Liver (tissue), 8 donors: ENCODE measurements at regions not wholly inside any gene's neighbourhood (a gene's known extent, or its start where the extent isn't known, plus 50 kb on each side); places are given as distances from the start of the nearest gene placed in this dataset.

ENCODE experiments used
- DNase-seq: peaks from one replicate; pipeline ENCODE4 v3.0.0-alpha.2; 2017; ENCODE audit warnings: low spot score
- H3K27ac ChIP-seq, 2 donors: one replicate each; pipeline ENCODE4 v1.7.0; 2013; ENCODE audit warnings: inconsistent platforms in 2 of 2, low read length in 2 of 2, control low read depth in 1 of 2, low read depth in 1 of 2, mild to moderate bottlenecking in 1 of 2
- H3K27me3 ChIP-seq, 4 donors: one replicate each; pipeline versions ENCODE4 v1.6.1 to v1.7.0; 2013; ENCODE audit warnings: low read length in 3 of 4, inconsistent platforms in 1 of 4, mild to moderate bottlenecking in 1 of 4, moderate library complexity in 1 of 4; ENCODE audit not compliant: control insufficient read depth in 4 of 4, insufficient read depth in 4 of 4
- H3K36me3 ChIP-seq, 4 donors: one replicate each; pipeline versions ENCODE4 v1.6.1 to v1.7.0; 2013; ENCODE audit warnings: low read length in 3 of 4, mild to moderate bottlenecking in 3 of 4, low read depth in 1 of 4, moderate library complexity in 1 of 4; ENCODE audit not compliant: control insufficient read depth in 4 of 4, insufficient read depth in 3 of 4
- H3K4me1 ChIP-seq, 4 donors: one replicate each; pipeline versions ENCODE4 v1.6.1 to v1.7.0; 2013; ENCODE audit warnings: low read length in 3 of 4, mild to moderate bottlenecking in 3 of 4, moderate library complexity in 1 of 4; ENCODE audit not compliant: control insufficient read depth in 4 of 4, insufficient read depth in 4 of 4
- H3K4me3 ChIP-seq, 3 donors: one replicate each; pipeline versions ENCODE4 v1.6.1 to v1.7.0; 2013; ENCODE audit warnings: low read length in 3 of 3, control low read depth in 1 of 3, low read depth in 1 of 3, mild to moderate bottlenecking in 1 of 3
- H3K9ac ChIP-seq, 2 donors: one replicate each; pipeline ENCODE4 v1.7.0; 2013; ENCODE audit warnings: low read length in 2 of 2, mild to moderate bottlenecking in 2 of 2, moderate library complexity in 2 of 2, control low read depth in 1 of 2, low read depth in 1 of 2
- H3K9me3 ChIP-seq, 4 donors: one replicate each; pipeline versions ENCODE4 v1.6.1 to v1.7.0; 2013; ENCODE audit warnings: low read length in 3 of 4; ENCODE audit not compliant: control insufficient read depth in 4 of 4
- EGR1 ChIP-seq, 2 donors: IDR thresholded peaks; 2 replicates each; pipeline ENCODE4 v1.6.1; 2016 to 2018; ENCODE audit warnings: antibody characterized with exemption in 2 of 2, low read depth in 2 of 2
- FOXA1 ChIP-seq: IDR thresholded peaks from 2 replicates; pipeline ENCODE4 v1.6.1; 2016; ENCODE audit warnings: antibody characterized with exemption
- GABPA ChIP-seq, 2 donors: IDR thresholded peaks in 1 of 2; conservative IDR thresholded peaks in 1 of 2; 2 replicates each; pipeline ENCODE4 v1.6.1; 2016; ENCODE audit warnings: antibody characterized with exemption in 2 of 2, mild to moderate bottlenecking in 1 of 2, moderate library complexity in 1 of 2
- HNF4A ChIP-seq, 2 donors: conservative IDR thresholded peaks; 2 replicates each; pipeline ENCODE4 v1.6.1; 2016; ENCODE audit warnings: antibody characterized with exemption in 2 of 2, mild to moderate bottlenecking in 2 of 2
- HNF4G ChIP-seq: IDR thresholded peaks from 2 replicates; pipeline ENCODE4 v1.6.1; 2016; ENCODE audit warnings: antibody characterized with exemption
- JUND ChIP-seq, 2 donors: IDR thresholded peaks; 2 replicates each; pipeline ENCODE4 v1.6.1; 2016; ENCODE audit warnings: antibody characterized with exemption in 2 of 2
- NR2F2 ChIP-seq: IDR thresholded peaks from 2 replicates; pipeline ENCODE4 v1.6.1; 2016; ENCODE audit warnings: antibody characterized with exemption
- RAD21 ChIP-seq, 2 donors: IDR thresholded peaks; 2 replicates each; pipeline ENCODE4 v1.6.1; 2016; ENCODE audit warnings: antibody characterized with exemption in 2 of 2, mild to moderate bottlenecking in 2 of 2
- TAF1 ChIP-seq: conservative IDR thresholded peaks from 2 replicates; pipeline ENCODE4 v1.6.1; 2016; ENCODE audit warnings: antibody characterized with exemption, mild to moderate bottlenecking
- WGBS: extraction: QIAGEN DNeasy Blood & Tissue Kit; methylation state at CpG from one replicate; pipeline ENCODE4 v1.1.7; 2013; 5-methylcytosine and 5-hydroxymethylcytosine counted together
- TF ChIP-seq, protein P1 (sequence below): IDR thresholded peaks from 2 replicates; pipeline ENCODE4 v1.6.1; 2016; ENCODE audit warnings: antibody characterized with exemption
- TF ChIP-seq, protein P2 (sequence below): IDR thresholded peaks from 2 replicates; pipeline ENCODE4 v1.6.1; 2016; ENCODE audit warnings: antibody characterized with exemption, mild to moderate bottlenecking
- TF ChIP-seq, protein P3 (sequence below): fragments of 150-350 bp; IDR thresholded peaks from 2 replicates; pipeline ENCODE4 v1.5.1; 2017; ENCODE audit warnings: improper control_type of control experiment, low read depth, low read length; ENCODE audit not compliant: missing input control
- TF ChIP-seq, protein P4 (sequence below): IDR thresholded peaks from 2 replicates; pipeline ENCODE4 v1.6.1; 2016; ENCODE audit warnings: antibody characterized with exemption
- donor health status: healthy.
- donor health status: healthy.
- donor health status: healthy.
- donor health status: healthy.
- donor health status: healthy.

DNA sequence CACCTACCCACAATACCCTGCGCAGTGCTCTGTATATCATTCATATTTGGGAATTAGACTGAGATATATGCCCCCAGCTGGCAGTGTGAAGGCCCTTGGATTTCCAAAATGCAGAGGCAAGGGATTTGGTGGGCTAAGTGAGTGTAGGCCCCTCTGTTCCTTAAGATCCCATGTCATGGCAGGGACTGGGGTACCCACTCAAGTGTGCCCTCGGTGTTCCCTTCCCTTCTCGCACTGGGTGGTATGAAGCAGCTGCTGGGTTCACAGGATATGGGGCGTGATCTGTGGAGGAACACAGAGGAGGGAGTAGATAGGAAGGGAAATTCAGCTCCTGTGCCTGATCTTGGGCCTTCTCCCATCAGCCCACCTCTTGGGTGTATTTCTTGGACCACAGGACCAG is 63.1 kb upstream of the VASH1 start:
- Histone ChIP-seq H3K27me3 (no peaks in the 10 kb centered on the region), H3K9ac (no peak overlapping the region), H3K27ac (no peak overlapping the region), H3K9me3 (no peaks in the 10 kb centered on the region), H3K4me3 (no peak overlapping the region), H3K4me1 (peaks cover 0 to 4% (median under 1%) of the 10 kb centered on the region in 4 donors), H3K36me3 (no peaks in the 10 kb centered on the region)
- WGBS = 86% methylated on average over 4 of the region's 4 CpGs
- DNase-seq = no peak
- TF ChIP-seq JUND (IDR thresholded peaks at IDR 0.05) = no peak
- TF ChIP-seq TAF1 = no peak
- TF ChIP-seq, protein P1, sequence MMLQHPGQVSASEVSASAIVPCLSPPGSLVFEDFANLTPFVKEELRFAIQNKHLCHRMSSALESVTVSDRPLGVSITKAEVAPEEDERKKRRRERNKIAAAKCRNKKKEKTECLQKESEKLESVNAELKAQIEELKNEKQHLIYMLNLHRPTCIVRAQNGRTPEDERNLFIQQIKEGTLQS = no peak
- TF ChIP-seq, protein P2, sequence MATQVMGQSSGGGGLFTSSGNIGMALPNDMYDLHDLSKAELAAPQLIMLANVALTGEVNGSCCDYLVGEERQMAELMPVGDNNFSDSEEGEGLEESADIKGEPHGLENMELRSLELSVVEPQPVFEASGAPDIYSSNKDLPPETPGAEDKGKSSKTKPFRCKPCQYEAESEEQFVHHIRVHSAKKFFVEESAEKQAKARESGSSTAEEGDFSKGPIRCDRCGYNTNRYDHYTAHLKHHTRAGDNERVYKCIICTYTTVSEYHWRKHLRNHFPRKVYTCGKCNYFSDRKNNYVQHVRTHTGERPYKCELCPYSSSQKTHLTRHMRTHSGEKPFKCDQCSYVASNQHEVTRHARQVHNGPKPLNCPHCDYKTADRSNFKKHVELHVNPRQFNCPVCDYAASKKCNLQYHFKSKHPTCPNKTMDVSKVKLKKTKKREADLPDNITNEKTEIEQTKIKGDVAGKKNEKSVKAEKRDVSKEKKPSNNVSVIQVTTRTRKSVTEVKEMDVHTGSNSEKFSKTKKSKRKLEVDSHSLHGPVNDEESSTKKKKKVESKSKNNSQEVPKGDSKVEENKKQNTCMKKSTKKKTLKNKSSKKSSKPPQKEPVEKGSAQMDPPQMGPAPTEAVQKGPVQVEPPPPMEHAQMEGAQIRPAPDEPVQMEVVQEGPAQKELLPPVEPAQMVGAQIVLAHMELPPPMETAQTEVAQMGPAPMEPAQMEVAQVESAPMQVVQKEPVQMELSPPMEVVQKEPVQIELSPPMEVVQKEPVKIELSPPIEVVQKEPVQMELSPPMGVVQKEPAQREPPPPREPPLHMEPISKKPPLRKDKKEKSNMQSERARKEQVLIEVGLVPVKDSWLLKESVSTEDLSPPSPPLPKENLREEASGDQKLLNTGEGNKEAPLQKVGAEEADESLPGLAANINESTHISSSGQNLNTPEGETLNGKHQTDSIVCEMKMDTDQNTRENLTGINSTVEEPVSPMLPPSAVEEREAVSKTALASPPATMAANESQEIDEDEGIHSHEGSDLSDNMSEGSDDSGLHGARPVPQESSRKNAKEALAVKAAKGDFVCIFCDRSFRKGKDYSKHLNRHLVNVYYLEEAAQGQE = no peak
- no peak for TF ChIP-seq HNF4A (conservative IDR thresholded peaks at IDR 0.05)
- no peak for TF ChIP-seq NR2F2
- no peak for TF ChIP-seq HNF4G
- TF ChIP-seq GABPA (IDR thresholded peaks at IDR 0.05 in 1 of 2, conservative IDR thresholded peaks at IDR 0.05 in 1 of 2) = no peak
- no peak for TF ChIP-seq FOXA1

DNA sequence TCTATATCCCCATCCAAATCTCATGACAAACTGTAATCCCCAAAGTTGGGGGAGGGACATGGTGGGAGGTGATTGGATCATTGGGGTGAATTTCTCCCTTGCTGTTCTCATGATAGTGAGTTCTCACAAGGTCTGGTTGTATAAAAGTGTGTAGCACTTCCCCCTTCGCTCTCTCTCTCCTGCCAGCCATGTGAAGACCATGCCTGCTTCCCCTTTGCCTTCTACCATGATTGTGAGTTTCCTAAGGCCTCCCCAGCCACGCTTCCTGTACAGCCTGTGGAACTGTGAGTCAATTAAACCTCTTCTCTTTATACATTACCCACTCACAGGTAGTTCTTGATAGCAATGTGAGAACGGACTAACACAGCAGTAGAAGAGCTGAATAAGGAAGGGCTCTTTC is 62.6 kb upstream of the VASH1 start:
- DNase-seq = no peak
- Histone ChIP-seq H3K27me3 (no peaks in the 10 kb centered on the region), H3K4me3 (no peak overlapping the region), H3K4me1 (peaks cover 0 to 4% (median under 1%) of the 10 kb centered on the region in 4 donors), H3K9ac (no peak overlapping the region), H3K36me3 (no peaks in the 10 kb centered on the region), H3K9me3 (no peaks in the 10 kb centered on the region), H3K27ac (no peak overlapping the region)
- WGBS = 85% methylated on average over 3 of the region's 3 CpGs
- no peak for TF ChIP-seq HNF4A (conservative IDR thresholded peaks at IDR 0.05)
- TF ChIP-seq, protein P3, sequence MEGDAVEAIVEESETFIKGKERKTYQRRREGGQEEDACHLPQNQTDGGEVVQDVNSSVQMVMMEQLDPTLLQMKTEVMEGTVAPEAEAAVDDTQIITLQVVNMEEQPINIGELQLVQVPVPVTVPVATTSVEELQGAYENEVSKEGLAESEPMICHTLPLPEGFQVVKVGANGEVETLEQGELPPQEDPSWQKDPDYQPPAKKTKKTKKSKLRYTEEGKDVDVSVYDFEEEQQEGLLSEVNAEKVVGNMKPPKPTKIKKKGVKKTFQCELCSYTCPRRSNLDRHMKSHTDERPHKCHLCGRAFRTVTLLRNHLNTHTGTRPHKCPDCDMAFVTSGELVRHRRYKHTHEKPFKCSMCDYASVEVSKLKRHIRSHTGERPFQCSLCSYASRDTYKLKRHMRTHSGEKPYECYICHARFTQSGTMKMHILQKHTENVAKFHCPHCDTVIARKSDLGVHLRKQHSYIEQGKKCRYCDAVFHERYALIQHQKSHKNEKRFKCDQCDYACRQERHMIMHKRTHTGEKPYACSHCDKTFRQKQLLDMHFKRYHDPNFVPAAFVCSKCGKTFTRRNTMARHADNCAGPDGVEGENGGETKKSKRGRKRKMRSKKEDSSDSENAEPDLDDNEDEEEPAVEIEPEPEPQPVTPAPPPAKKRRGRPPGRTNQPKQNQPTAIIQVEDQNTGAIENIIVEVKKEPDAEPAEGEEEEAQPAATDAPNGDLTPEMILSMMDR = no peak
- no peak for TF ChIP-seq NR2F2
- TF ChIP-seq EGR1 (IDR thresholded peaks at IDR 0.05; ENCODE audit: low read depth in 2 of 2) = no peak
- TF ChIP-seq, protein P1 = no peak
- no peak for TF ChIP-seq RAD21 (IDR thresholded peaks at IDR 0.05)
- TF ChIP-seq, protein P4, sequence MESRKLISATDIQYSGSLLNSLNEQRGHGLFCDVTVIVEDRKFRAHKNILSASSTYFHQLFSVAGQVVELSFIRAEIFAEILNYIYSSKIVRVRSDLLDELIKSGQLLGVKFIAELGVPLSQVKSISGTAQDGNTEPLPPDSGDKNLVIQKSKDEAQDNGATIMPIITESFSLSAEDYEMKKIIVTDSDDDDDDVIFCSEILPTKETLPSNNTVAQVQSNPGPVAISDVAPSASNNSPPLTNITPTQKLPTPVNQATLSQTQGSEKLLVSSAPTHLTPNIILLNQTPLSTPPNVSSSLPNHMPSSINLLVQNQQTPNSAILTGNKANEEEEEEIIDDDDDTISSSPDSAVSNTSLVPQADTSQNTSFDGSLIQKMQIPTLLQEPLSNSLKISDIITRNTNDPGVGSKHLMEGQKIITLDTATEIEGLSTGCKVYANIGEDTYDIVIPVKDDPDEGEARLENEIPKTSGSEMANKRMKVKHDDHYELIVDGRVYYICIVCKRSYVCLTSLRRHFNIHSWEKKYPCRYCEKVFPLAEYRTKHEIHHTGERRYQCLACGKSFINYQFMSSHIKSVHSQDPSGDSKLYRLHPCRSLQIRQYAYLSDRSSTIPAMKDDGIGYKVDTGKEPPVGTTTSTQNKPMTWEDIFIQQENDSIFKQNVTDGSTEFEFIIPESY = no peak
